CD4-positive, alpha-beta memory T cell (primary cell): ENCODE measurements at regions not wholly inside any gene's neighbourhood (a gene's known extent, or its start where the extent isn't known, plus 50 kb on each side); places are given as distances from the start of the nearest gene placed in this dataset.

ENCODE experiments used
- CTCF ChIA-PET: fragments of 350-600 bp; sonication (Branson Sonifier 250); formaldehyde crosslinking; loops from one replicate; lab custom pipeline; 2021; ENCODE audit warnings: inconsistent platforms; ENCODE audit not compliant: partially characterized antibody; lab: Charles Lee
- POLR2A ChIA-PET: fragments of 350-600 bp; sonication (Branson Sonifier 250); formaldehyde crosslinking; loops from one replicate; lab custom pipeline; 2021; ENCODE audit not compliant: partially characterized antibody; lab: Charles Lee
- DNase-seq, 5 donors: peaks; one replicate each; pipeline versions ENCODE4 v3.0.0 to v3.0.0-alpha.2; 2020 to 2022; ENCODE audit warnings: mixed read lengths in 1 of 5
- H3K27ac ChIP-seq: one replicate; pipeline ENCODE4 v1.7.0; 2013; ENCODE audit warnings: low read depth, low read length
- H3K27me3 ChIP-seq: 2 replicates; pipeline ENCODE4 v1.7.0; 2013; ENCODE audit warnings: mild to moderate bottlenecking, low read length, moderate library complexity; ENCODE audit not compliant: insufficient read depth
- H3K36me3 ChIP-seq: 2 replicates; pipeline ENCODE4 v1.7.0; 2013; ENCODE audit warnings: mild to moderate bottlenecking, low read length, moderate library complexity; ENCODE audit not compliant: insufficient read depth
- H3K4me1 ChIP-seq: 2 replicates; pipeline ENCODE4 v1.7.0; 2013; ENCODE audit warnings: mild to moderate bottlenecking, low read length, moderate library complexity; ENCODE audit not compliant: insufficient read depth
- H3K4me3 ChIP-seq, 2 donors: one replicate each; pipeline ENCODE4 v1.7.0; 2013; ENCODE audit warnings: low read length in 2 of 2, mild to moderate bottlenecking in 1 of 2
- H3K9me3 ChIP-seq, 2 donors: one replicate each; pipeline ENCODE4 v1.7.0; 2013; ENCODE audit warnings: low read length in 2 of 2, control low read depth in 1 of 2; ENCODE audit not compliant: control insufficient read depth in 1 of 2
- H3K27ac Mint-ChIP-seq, 7 donors: one replicate each; pipeline ENCODE4 v1.8.0; 2020 to 2021; ENCODE audit warnings: mixed read lengths in 7 of 7, mild to moderate bottlenecking in 6 of 7, inconsistent platforms in 3 of 7, moderate library complexity in 3 of 7
- H3K27me3 Mint-ChIP-seq, 2 donors: one replicate each; pipeline ENCODE4 v1.8.0; 2020 to 2021; ENCODE audit warnings: mixed read lengths in 2 of 2
- H3K36me3 Mint-ChIP-seq, 2 donors: one replicate each; pipeline ENCODE4 v1.8.0; 2020 to 2021; ENCODE audit warnings: mixed read lengths in 2 of 2, inconsistent platforms in 1 of 2, mild to moderate bottlenecking in 1 of 2
- H3K4me1 Mint-ChIP-seq, 4 donors: one replicate each; pipeline ENCODE4 v1.8.0; 2020 to 2021; ENCODE audit warnings: mixed read lengths in 4 of 4, mild to moderate bottlenecking in 1 of 4
- H3K4me3 Mint-ChIP-seq, 8 donors: one replicate each; pipeline ENCODE4 v1.8.0; 2020 to 2021; ENCODE audit warnings: mixed read lengths in 8 of 8, mild to moderate bottlenecking in 7 of 8, moderate library complexity in 6 of 8, inconsistent platforms in 3 of 8
- H3K9me3 Mint-ChIP-seq, 8 donors: one replicate each; pipeline ENCODE4 v1.8.0; 2020 to 2021; ENCODE audit warnings: mixed read lengths in 8 of 8, mild to moderate bottlenecking in 5 of 8, inconsistent platforms in 3 of 8, moderate library complexity in 1 of 8
- intact Hi-C: fragments of 100-400 bp; cut with micrococcal nuclease; formaldehyde crosslinking; loops from one replicate; pipeline ENCODE4 v1.15.1; 2023

- no peaks in the 10 kb centered on the region for H3K36me3 Mint-ChIP-seq
- H3K9me3 ChIP-seq: no peaks in the 10 kb centered on the region
- no peaks in the 10 kb centered on the region for H3K4me1 ChIP-seq
- no peaks in the 10 kb centered on the region for H3K36me3 ChIP-seq
- peaks cover 10 to 24% of the 10 kb centered on the region in 2 donors for H3K27me3 Mint-ChIP-seq
- no peak for DNase-seq
- no peak overlapping the region for H3K4me3 Mint-ChIP-seq
- no peaks in the 10 kb centered on the region for H3K9me3 Mint-ChIP-seq
- no peak overlapping the region for H3K27ac ChIP-seq
- intact Hi-C loops: no loop called here
- no peak overlapping the region for H3K4me3 ChIP-seq
- POLR2A ChIA-PET: no interaction called here
- H3K4me1 Mint-ChIP-seq: no peaks in the 10 kb centered on the region
- no peak overlapping the region for H3K27ac Mint-ChIP-seq
- CTCF ChIA-PET: no interaction called here
- no peaks in the 10 kb centered on the region for H3K27me3 ChIP-seq
Observed at GRCh38 chr15:77696871-77697270, 64.2 kb upstream of the LINGO1 start.

- Mint-ChIP-seq H3K36me3 (no peaks in the 10 kb centered on the region), H3K4me1 (no peaks in the 10 kb centered on the region), H3K27ac (no peak overlapping the region), H3K9me3 (no peaks in the 10 kb centered on the region), H3K4me3 (no peak overlapping the region), H3K27me3 (peaks cover 14 to 28% of the 10 kb centered on the region in 2 donors)
- Histone ChIP-seq H3K9me3 (no peaks in the 10 kb centered on the region), H3K4me1 (no peaks in the 10 kb centered on the region), H3K27ac (no peak overlapping the region), H3K36me3 (no peaks in the 10 kb centered on the region), H3K27me3 (no peaks in the 10 kb centered on the region), H3K4me3 (no peak overlapping the region)
- ChIA-PET POLR2A (no interaction called here), CTCF (no interaction called here)
- no peak for DNase-seq
- intact Hi-C loops: no loop called here
Observed at GRCh38 chr15:77695961-77696582, 63.4 kb upstream of the LINGO1 start.

- peaks cover 14 to 31% of the 10 kb centered on the region in 2 donors for H3K27me3 Mint-ChIP-seq
Observed at GRCh38 chr15:77695548-77695947, 62.8 kb upstream of the LINGO1 start.

GRCh38 chr15:77693576-77693975 is 60.9 kb upstream of the LINGO1 start:
- H3K27me3 Mint-ChIP-seq: peaks cover 20 to 40% of the 10 kb centered on the region in 2 donors

More at GRCh38 chr15:77695548-77695947, 62.8 kb upstream of the LINGO1 start:
- Histone ChIP-seq H3K27me3 (no peaks in the 10 kb centered on the region), H3K9me3 (no peaks in the 10 kb centered on the region), H3K36me3 (no peaks in the 10 kb centered on the region), H3K4me1 (no peaks in the 10 kb centered on the region), H3K4me3 (no peak overlapping the region), H3K27ac (no peak overlapping the region)
- ChIA-PET CTCF (no interaction called here), POLR2A (no interaction called here)
- Mint-ChIP-seq H3K27ac (no peak overlapping the region), H3K4me1 (no peaks in the 10 kb centered on the region), H3K36me3 (no peaks in the 10 kb centered on the region), H3K9me3 (peaks cover 0 to 2% (median 0%) of the 10 kb centered on the region in 8 donors), H3K4me3 (no peak overlapping the region)
- DNase-seq: no peak
- intact Hi-C loops: no loop called here

GRCh38 chr15:77692614-77693013 is 59.9 kb upstream of the LINGO1 start:
- H3K36me3 ChIP-seq: no peaks in the 10 kb centered on the region
- no peaks in the 10 kb centered on the region for H3K9me3 ChIP-seq
- no peaks in the 10 kb centered on the region for H3K36me3 Mint-ChIP-seq
- peaks cover 21 to 40% of the 10 kb centered on the region in 2 donors for H3K27me3 Mint-ChIP-seq
- intact Hi-C loops: no loop called here
- CTCF ChIA-PET: no interaction called here
- H3K9me3 Mint-ChIP-seq: peaks cover 0 to 2% (median 0%) of the 10 kb centered on the region in 8 donors
- no peak overlapping the region for H3K4me3 ChIP-seq
- no peaks in the 10 kb centered on the region for H3K4me1 ChIP-seq
- no peaks in the 10 kb centered on the region for H3K4me1 Mint-ChIP-seq
- no peak for DNase-seq
- no peak overlapping the region for H3K4me3 Mint-ChIP-seq
- POLR2A ChIA-PET: no interaction called here
- no peak overlapping the region for H3K27ac ChIP-seq
- no peaks in the 10 kb centered on the region for H3K27me3 ChIP-seq
- no peak overlapping the region for H3K27ac Mint-ChIP-seq

More at GRCh38 chr15:77693576-77693975, 60.9 kb upstream of the LINGO1 start:
- no peak overlapping the region for H3K27ac Mint-ChIP-seq
- H3K36me3 Mint-ChIP-seq: no peaks in the 10 kb centered on the region
- peaks cover 0 to 2% (median 0%) of the 10 kb centered on the region in 8 donors for H3K9me3 Mint-ChIP-seq
- H3K4me1 ChIP-seq: no peaks in the 10 kb centered on the region
- no peaks in the 10 kb centered on the region for H3K4me1 Mint-ChIP-seq
- H3K9me3 ChIP-seq: no peaks in the 10 kb centered on the region
- DNase-seq: no peak
- no peaks in the 10 kb centered on the region for H3K27me3 ChIP-seq
- no peak overlapping the region for H3K27ac ChIP-seq
- intact Hi-C loops: no loop called here
- H3K36me3 ChIP-seq: no peaks in the 10 kb centered on the region
- POLR2A ChIA-PET: no interaction called here
- H3K4me3 ChIP-seq: no peak overlapping the region
- H3K4me3 Mint-ChIP-seq: no peak overlapping the region
- CTCF ChIA-PET: no interaction called here

- Mint-ChIP-seq H3K27ac (no peak overlapping the region), H3K4me1 (no peaks in the 10 kb centered on the region), H3K27me3 (peaks cover 21 to 41% of the 10 kb centered on the region in 2 donors), H3K36me3 (no peaks in the 10 kb centered on the region), H3K4me3 (no peak overlapping the region), H3K9me3 (peaks cover 0 to 2% (median 0%) of the 10 kb centered on the region in 8 donors)
- no peaks in the 10 kb centered on the region for H3K27me3 ChIP-seq
- POLR2A ChIA-PET: no interaction called here
- H3K9me3 ChIP-seq: no peaks in the 10 kb centered on the region
- no peak overlapping the region for H3K4me3 ChIP-seq
- CTCF ChIA-PET: no interaction called here
- H3K36me3 ChIP-seq: no peaks in the 10 kb centered on the region
- DNase-seq: no peak
- intact Hi-C loops: no loop called here
- H3K4me1 ChIP-seq: no peaks in the 10 kb centered on the region
- H3K27ac ChIP-seq: no peak overlapping the region
Observed at GRCh38 chr15:77691607-77692006, 58.9 kb upstream of the LINGO1 start.

- Histone ChIP-seq H3K4me1 (no peaks in the 10 kb centered on the region), H3K9me3 (no peaks in the 10 kb centered on the region), H3K36me3 (no peaks in the 10 kb centered on the region), H3K4me3 (no peak overlapping the region), H3K27ac (no peak overlapping the region), H3K27me3 (no peaks in the 10 kb centered on the region)
- no peak overlapping the region for H3K4me3 Mint-ChIP-seq
- intact Hi-C loops: no loop called here
- H3K36me3 Mint-ChIP-seq: no peaks in the 10 kb centered on the region
- DNase-seq: no peak
- peaks cover 21 to 40% of the 10 kb centered on the region in 2 donors for H3K27me3 Mint-ChIP-seq
- no peak overlapping the region for H3K27ac Mint-ChIP-seq
- H3K9me3 Mint-ChIP-seq: peaks cover 0 to 2% (median 0%) of the 10 kb centered on the region in 8 donors
- H3K4me1 Mint-ChIP-seq: no peaks in the 10 kb centered on the region
- POLR2A ChIA-PET: no interaction called here
- CTCF ChIA-PET: no interaction called here
Observed at GRCh38 chr15:77689821-77690220, 57.1 kb upstream of the LINGO1 start.
